Body of pancreas (tissue), 4 donors: ENCODE measurements at regions not wholly inside any gene's neighbourhood (a gene's known extent, or its start where the extent isn't known, plus 50 kb on each side); places are given as distances from the start of the nearest gene placed in this dataset.

Experiments
- CTCF ChIP-seq, 7 experiments: fragments of 450-650 bp in 4 of 7; fragments of 200-600 bp in 3 of 7; sonication (generic) in 3 of 7; IDR thresholded peaks; one replicate each; pipeline ENCODE4 v1.5.1; 2016 to 2019; ENCODE audit warnings: antibody characterized with exemption in 7 of 7
- POLR2A ChIP-seq, 3 donors: fragments of 450-650 bp; IDR thresholded peaks; one replicate each; pipeline ENCODE4 v1.6.1; 2016; ENCODE audit warnings: antibody characterized with exemption in 3 of 3, mild to moderate bottlenecking in 2 of 3

GRCh38 chr1:81466961-81467360 lies 333.8 kb upstream of the ADGRL2 start:
- TF ChIP-seq CTCF (IDR thresholded peaks at IDR 0.05) (no peak), POLR2A (IDR thresholded peaks at IDR 0.05) (no peak)
